RPMI7951 (cell line): ENCODE measurements at regions not wholly inside any gene's neighbourhood (a gene's known extent, or its start where the extent isn't known, plus 50 kb on each side); places are given as distances from the start of the nearest gene placed in this dataset.
A peak's percentile ranks its signal among the peaks of the same experiment; 100 is the strongest.

Experiments used
- DNase-seq: peaks from one replicate; pipeline ENCODE4 v3.0.0-alpha.2; 2012; ENCODE audit warnings: low read depth

- DNase-seq = no peak
Measured at GRCh38 chr20:48204499-48204898, 419.2 kb upstream of the SULF2 start.

GRCh38 chr20:48203252-48203651 lies 418.0 kb upstream of the SULF2 start:
- no peak for DNase-seq

GRCh38 chr20:48202334-48203113 lies 417.2 kb upstream of the SULF2 start:
- DNase-seq = no peak

GRCh38 chr20:48201885-48202284 lies 416.6 kb upstream of the SULF2 start:
- no peak for DNase-seq

GRCh38 chr20:48201188-48201587 lies 415.9 kb upstream of the SULF2 start:
- no peak for DNase-seq

DNA sequence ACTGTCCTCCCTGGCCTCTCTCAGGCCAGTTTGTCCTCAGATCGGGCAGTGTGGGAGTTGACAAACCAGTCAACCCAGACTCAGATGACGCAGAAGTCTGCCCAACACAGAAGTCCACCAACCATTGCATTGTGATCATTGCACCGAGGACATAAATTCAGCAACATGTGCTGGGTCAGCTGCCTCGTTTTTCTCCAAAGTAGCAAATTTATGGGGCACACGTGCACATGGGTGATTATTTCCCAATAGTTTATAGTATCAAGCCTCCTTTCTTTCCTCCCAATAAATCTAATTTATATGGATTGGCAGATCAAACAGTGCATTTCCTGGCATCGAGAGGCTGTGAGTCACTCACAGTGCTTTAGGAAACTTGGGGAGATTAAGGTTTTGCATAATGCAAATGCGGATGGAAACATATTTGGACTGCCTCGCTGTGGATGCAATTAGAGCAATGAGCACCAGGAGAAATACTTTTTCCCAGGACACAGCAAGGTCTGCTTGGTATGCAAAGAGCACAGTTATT lies 413.7 kb upstream of the SULF2 start:
- DNase-seq = no peak

GRCh38 chr20:48197066-48197465 lies 411.8 kb upstream of the SULF2 start:
- no peak for DNase-seq

- no peak for DNase-seq
Measured at GRCh38 chr20:48196486-48196885, 411.2 kb upstream of the SULF2 start.

DNA sequence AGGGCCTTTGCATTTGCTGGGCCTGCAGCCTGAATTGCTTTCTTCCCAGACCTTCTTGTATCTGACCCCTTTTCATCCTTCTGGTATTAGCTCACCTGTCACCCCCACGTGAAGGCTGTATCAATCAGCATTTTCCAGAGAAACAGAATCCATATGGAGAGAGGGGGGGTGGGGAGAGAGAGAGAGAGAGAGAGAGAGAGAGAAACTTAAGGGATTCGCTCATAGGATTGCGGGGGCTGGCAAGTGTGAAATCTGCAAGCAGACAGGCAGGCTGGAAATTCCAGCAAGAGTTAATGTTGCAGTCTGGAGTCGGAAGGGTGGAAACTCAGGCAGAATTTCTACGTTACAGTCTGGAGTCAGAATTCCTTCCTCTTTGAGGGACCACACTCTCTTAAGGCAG lies 410.7 kb upstream of the SULF2 start:
- DNase-seq = no peak

DNA sequence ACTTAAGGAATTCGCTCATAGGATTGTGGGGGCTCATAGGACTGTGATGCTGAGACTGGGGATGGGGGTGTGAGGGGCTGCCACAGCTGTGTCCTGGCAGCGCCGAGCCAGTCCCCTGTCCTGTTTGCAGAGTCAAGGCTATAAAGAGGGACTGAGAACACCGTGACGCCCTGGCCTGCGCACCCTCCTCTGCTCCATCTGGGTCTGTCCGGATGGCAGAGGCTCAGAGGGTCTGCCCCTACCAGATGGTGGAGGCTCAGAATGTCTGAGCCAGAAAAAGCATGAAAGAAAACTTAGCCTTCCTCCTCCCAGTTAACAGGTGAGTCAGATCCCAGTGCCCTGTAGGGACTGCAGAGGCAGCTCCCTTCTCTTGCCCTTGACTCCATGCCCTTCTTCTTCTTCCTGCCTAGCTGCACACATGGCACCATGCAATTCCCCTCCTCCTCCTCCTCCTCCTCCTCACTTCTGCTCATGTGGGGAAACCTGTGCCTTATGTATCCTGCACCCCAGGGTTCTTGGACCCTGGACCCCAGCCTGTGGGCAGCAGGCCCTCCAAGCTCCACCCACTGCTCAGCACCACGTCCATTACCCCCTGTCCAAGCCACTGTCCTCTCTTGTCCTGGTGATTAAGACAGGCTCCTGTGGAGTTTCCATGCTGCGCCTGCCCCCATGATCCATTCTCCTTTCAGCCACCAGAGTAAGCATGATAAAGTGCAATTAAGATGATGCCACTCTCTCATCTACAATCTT lies 410.0 kb upstream of the SULF2 start:
- DNase-seq = no peak

GRCh38 chr20:48194583-48194982 lies 409.3 kb upstream of the SULF2 start:
- no peak for DNase-seq

DNA sequence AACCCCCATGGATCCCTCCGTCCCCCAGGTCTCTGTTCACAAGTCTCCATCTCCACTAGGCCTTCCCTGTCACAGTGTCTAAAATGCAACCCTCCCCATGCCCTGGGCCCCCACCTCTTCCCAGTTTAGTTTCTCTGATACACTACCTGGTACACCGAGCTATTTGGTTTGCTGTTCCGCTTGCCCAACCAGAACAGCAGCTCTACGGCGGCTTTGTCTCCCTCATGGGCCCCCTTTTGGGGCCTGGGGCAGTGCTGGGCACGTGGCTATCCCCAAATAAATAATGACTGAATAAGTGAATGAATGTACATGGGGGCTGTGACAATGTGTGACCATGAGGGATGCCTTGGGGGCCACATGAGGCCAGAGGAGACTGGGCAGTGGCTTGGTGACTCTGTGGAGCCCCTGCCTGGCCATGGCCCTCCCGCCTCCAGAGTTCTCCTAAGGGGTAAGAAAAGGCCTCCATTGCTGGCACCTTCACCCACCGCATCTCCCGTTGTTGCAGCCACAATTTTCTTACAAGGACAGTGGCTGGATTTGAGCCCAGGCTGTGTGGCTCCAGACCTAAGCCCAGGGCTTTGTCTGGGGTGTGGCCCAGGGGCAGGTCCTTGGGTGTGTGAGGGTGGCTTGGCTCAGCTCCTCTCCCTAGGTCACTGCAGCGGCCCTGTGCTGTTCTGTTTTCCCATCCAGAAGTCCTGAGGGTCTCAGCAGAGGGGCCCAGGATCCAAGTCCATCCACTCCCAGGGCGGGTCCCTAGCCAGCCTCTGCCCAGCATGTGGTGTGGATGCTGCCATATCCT lies 408.5 kb upstream of the SULF2 start:
- no peak for DNase-seq

DNA sequence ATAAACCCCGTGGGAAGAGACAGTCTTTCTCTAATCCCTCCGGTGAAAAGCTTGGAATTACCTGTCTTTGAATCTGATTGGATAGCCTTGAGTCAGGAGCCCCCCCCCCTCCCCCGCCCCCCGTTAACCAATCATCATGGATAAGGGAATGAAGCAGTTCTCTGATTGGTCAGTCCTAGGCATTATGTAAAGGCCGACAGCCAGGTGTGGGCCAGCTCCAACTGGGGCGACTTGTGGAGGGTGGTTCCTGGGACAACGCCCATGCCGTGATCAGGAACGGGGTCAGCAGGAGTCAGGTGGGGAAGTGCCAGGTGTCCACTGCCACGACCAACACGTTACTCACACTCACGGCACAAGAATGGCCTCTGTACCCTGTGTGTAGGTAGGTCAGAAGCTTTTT lies 406.8 kb upstream of the SULF2 start:
- DNase-seq = no peak

DNA sequence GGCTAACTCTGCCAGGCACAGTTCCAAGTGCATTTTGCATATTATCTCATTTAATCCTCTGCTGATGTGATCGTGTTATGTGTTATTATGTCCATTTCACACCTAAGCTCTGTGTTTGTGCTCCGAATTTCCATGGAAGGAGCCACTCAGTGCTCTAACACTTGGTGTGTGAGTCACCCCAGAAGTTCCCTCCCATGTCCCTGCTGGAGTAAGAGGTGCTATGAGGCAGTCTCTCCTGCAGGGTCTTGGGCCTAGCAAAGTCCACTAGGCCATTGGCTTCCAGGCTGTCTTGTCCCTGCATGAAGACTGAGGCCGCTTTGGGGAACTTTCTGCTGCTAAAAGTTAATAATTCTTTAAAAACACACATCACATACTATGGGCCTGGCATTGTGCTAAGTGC lies 405.9 kb upstream of the SULF2 start:
- DNase-seq = peak; percentile 41

GRCh38 chr20:48190757-48191156 lies 405.5 kb upstream of the SULF2 start:
- no peak for DNase-seq

DNA sequence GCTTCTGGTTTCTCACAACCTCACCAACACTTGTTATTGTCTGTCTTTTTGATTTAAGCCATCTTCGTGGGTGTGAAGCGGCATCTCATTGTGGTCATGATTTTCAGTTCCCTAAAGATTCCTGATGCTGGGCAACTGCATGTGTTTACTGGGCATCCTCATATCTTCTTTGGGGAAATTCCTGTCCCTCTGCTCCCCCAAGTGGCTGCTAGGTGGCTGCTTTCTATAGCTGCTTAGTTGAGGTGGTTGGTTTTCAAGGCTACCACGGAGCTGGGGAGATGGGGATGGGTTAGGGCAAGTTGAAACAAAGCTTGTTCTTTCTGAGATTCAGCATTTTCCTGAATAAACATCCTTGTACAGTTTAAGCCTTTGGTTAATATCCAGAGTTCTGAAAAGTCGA lies 403.9 kb upstream of the SULF2 start:
- peak; percentile 61 for DNase-seq

- DNase-seq = no peak
Measured at GRCh38 chr20:48187851-48188250, 402.6 kb upstream of the SULF2 start.

- DNase-seq = no peak
Measured at GRCh38 chr20:48186915-48187314, 401.6 kb upstream of the SULF2 start.

- DNase-seq = no peak
Measured at GRCh38 chr20:48186447-48186846, 401.2 kb upstream of the SULF2 start.

GRCh38 chr20:48184229-48184628 lies 398.9 kb upstream of the SULF2 start:
- DNase-seq = no peak

- no peak for DNase-seq
Measured at GRCh38 chr20:48181261-48181935, 396.1 kb upstream of the SULF2 start.

DNA sequence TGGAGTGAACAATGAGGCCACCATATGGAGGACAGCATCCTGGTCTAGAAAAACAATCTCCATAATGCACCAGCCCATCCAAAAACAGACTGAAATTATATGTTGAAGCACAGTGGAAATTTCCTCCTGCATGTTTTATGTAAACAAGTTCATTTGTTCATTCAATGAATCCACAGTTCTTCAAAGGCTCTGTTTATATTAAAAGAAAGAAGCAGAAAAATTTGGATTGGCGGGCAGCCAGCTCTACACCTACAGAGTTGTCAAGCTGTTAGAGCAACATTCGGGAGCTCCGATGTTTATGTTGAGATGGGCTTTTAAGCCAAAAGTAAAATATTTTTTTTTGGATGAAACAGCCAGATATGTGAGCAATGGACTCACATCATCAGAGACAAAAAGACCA lies 395.3 kb upstream of the SULF2 start:
- DNase-seq = peak; percentile 19
